HG02885 (cell line): ENCODE measurements at regions not wholly inside any gene's neighbourhood (a gene's known extent, or its start where the extent isn't known, plus 50 kb on each side); places are given as distances from the start of the nearest gene placed in this dataset.
A peak's percentile ranks its signal among the peaks of the same experiment; 100 is the strongest.
"Not testable (repeated sequence)": the region's sequence is repeated elsewhere in the genome, so short reads cannot be mapped to it uniquely, and the experiment has no call there.

Experiments
- ATAC-seq: cut with Tn5 transposase; IDR thresholded peaks from one replicate; pipeline ENCODE4 v1.9.1; 2021; ENCODE audit warnings: mild to moderate bottlenecking; ENCODE audit not compliant: unreplicated experiment, poor library complexity

DNA sequence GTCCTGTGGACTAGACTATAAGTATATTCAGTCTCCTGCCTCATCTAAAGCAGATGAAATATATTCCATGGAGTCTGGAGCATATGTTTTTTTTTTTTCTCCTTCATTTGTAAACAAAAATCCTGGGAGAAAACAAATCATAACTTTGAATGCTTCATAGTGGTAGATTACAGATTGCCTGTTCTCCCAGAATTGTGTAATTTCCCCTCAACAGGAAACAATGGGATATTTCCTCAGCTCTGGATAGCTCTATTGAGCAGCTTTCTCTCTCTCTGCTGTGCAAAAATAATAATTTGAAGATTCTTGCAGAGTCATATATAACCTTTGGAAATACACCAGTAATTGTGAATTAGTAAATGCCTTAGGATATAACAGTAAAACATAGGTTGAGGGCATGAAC lies 1406.6 kb upstream of the ACVR2A start:
- no peak for ATAC-seq

DNA sequence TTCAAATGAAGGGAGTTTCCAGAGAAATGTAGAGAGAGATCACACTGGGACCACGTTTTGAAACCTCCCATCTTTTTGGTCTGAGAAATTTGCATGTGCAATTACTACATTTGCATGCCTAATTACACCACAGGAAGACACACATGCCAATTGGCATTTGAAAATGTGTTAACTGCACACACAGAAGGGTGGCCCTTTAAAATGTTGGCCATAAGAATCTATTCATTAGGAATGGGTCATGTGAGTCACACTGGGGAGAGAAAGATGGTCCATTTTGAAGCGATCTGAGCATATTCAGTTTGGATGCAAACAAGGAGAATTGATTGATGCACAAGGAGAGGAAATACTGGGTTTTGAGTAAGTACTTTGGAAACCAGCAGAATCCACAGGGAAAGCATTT lies 1407.1 kb upstream of the ACVR2A start:
- ATAC-seq, result no peak

DNA sequence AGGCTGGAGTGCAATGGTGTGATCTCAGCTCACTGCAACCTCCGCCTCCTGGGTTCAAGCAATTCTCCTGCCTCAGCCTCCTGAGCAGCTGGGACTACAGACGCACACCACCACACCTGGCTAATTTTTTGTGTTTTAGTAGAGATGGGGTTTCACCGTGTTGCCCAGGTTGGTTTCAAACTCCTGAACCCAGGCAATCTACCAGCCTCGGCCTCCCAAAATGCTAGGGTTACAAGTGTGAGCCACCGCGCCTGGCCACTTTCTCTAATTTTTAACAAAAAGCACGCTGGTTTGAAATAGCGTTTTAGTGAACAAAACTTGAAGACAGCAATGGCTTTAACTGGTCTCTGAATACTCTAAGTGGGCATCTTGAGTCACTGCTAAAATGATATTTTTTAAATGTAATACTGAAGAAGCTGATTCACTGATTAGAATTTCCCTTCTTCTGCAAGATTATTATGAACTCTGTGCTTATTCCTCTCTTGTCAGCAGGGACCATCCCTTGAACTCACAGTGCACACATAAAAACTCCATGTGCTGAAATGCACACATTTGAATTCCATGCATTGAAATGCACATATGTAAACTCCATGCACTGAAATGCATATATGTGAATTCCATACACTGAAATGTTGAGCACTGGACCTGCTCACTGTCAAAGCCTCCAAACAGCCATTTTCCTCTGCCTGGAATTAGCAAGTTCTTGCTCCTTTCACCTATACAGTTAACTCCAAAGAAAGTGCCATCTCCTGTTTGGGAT lies 1411.5 kb upstream of the ACVR2A start:
- no peak for ATAC-seq

DNA sequence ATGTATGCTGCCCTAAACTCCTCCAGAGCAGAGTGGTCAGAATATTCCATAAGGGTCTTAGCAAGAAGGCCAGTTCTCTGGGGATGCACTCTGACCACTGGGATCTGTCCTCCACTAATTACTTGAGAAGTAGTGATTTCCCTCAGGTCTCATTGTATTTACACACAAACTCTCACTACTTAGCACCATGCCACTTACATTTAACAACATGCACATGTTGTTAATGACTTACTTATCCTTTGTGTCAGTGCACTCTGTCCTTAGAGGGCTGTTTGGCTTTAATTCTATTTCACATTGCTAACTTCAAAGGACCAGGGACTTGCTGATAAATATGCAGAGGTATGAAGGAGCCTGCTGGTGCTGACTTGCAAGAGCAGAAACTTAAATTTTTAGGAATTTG lies 1415.5 kb upstream of the ACVR2A start:
- no peak for ATAC-seq

DNA sequence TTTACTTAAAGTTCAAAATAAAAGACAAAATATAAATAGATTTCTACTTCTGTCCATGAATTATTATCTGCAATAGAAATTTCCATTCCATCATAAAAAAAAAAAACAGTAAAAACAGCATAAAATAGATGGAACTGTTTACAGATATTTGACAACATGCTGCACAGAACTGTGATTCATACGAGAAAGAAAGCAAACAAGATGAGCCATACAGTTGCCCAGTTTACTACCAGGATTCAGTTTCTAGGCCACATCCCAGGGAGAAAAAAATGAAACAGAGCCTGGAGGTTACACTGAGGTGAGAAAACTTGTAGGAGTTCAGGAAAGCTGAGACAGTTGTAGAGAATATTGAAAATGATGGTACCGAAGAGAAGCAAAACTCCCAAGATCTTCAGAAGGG lies 1426.9 kb upstream of the ACVR2A start:
- no peak for ATAC-seq

DNA sequence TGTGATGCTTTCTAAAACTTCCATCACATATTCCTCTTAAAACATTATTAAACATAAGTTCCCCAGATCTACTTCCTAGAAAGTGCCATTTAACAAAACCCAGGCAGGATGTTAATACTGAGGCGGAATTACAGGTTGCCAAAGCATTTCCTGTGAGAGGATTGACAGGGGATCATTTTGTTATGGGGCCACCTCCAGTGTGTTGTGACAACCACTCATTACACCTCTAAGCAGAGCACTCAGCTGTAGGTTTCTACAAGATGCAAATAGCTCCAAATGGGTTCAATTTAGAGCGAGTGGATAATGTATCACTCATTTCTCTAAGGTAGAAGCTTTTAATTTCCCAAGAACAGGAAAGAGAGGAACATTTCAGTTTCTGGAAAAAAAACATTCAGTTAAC lies 1429.5 kb upstream of the ACVR2A start:
- no peak for ATAC-seq

DNA sequence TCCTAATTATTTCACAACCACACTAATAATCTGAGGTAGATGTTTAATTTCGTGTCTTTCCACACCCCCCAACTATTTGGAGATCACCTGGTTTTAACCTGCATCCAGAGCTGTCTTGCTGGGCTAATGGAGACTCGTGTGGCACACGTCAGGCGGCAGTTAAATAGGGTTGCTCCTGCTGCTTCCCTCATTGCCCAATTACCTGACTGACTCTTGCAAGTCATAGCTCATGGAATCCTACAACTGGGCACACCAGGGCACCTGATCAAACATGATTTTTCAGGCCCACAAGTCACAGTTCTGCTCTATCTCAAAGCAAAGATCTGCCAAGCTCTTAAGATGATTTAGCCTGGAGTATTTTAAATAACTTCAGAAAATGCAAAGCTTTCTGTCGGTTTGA lies 1430.4 kb upstream of the ACVR2A start:
- no peak for ATAC-seq

DNA sequence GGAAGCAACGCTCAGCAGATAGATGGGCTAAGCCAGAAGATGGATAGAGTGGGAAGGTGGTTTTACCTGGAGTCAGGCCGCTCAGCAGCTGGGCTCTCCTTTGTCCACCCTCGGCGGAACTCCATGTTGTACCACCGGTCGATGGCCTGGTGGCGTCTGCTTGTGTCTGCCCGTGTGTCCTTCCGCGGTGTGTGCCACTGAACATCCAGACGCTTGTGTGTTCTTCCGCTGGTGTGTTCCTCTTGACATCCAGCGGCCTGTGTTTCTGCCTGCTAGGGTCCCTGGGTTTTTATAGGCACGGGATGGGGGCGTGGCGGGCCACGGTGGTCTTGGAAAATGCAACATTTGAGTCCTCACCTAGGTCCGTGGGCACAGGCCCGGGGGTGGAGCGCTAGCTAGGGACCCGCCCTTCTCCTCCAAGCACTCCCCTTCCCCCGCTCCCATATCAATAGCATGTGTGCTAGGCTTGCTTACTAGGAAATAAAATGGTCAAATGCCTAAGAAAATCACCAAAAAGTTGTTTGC lies 1431.7 kb upstream of the ACVR2A start:
- ATAC-seq, result peak; percentile 2

DNA sequence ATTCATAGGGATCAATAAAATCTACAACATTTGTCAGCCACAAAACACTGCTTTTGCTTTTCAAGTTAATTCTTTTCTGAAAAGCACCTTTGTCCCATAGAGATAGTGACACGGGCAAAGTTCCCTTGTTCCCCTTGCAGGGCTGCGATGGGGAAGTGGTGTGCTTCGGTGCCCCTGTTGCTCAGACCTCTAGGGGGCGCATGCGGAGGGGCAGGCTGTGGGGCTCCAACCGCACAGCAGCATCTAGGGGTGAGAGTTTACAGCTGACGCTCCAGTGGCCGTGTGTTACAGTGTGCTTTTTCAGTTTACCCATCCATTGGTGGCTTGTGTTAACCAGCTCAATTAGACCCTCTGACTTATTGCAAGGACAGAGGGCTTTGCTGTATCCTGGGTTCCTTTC lies 1432.2 kb upstream of the ACVR2A start:
- ATAC-seq, result peak; percentile 49

DNA sequence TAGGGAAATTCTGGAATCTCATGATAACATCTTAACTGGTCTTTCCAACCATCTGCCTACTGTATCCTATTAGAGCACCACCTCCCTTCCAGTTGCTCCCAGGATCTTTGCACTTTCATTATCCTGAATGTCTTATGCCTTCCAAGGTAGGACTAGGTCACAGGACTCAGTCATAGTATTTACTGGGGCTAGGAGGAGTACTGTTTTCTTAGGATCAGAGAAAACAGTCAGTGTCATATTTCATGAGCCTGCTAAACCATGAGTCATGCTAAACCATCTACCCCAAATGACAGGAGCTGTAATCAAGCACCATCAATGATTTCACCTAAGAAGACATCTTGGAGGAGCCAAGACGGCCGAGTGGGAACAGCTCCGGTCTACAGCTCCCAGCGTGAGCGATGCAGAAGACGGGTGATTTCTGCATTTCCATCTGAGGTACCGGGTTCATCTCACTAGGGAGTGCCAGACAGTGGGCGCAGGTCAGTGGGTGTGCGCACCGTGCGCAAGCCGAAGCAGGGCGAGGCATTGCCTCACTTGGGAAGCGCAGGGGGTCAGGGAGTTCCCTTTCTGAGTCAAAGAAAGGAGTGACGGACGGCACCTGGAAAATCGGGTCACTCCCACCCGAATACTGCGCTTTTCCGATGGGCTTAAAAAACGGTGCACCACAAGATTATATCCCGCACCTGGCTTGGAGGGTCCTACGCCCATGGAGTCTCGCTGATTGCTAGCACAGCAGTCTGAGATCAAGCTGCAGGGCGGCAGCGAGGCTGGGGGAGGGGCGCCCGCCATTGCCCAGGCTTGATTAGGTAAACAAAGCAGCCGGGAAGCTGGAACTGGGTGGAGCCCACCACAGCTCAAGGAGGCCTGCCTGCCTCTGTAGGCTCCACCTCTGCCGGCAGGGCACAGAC lies 1439.2 kb upstream of the ACVR2A start:
- ATAC-seq, result not testable (repeated sequence)

DNA sequence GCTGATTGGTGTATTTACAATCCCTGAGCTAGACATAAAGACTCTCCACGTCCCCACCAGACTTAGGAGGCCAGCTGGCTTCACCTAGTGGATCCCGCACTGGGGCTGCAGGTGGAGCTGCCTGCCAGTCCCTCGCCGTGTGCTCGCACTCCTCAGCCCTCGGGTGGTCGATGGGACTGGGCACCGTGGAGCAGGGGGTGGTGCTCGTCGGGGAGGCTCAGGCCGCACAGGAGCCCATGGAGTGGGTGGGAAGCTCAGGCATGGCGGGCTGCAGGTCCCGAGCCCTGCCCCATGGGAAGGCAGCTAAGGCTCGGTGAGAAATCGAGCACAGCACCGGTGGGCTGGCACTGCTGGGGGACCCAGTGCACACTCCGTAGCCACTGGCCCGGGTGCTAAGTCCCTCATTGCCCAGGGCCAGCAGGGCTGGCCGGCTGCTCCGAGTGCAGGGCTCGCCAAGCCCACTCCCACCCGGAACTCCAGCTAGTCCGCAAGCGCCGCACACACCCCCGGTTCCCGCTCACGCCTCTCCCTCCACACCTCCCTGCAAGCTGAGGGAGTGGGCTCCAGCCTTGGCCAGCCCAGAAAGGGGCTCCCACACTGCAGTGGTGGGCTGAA lies 1441.2 kb upstream of the ACVR2A start:
- not testable (repeated sequence) for ATAC-seq

DNA sequence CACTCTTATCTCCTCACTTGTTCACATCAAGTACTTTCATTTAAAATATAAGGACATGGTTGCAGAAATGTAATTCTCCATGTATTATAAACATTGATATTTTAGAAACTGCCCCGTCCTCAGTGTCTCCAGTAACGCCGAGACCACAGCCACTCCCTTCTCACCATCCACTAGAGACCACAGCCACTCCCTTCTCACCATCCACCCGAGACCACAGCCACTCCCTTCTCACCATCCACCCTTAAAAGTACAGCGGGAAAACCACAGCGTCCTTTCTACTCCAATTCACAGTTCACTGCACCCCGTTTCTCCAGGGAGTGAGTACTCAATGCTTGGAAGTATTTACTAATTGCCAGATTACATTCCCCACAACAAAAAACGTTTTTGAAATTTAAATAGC lies 1452.2 kb upstream of the ACVR2A start:
- no peak for ATAC-seq

DNA sequence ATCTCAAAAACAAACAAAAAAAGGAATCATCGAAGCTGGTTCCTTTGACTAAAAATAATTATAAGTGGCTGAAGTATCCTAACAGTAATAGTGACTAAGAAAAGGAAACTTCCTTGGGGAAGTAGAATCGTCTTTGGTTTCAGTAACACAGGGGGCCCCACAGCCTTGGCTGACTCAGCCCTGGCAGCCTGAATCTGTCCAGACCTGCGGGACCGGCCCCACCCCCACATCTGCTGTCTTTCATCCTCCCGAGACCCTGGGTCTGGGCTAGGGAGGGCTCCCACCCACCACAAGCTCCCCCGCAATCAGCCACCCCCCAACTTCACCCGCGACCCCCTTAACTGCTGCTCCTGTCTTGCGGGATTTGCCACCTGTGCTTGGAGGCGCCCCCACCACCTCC lies 1452.6 kb upstream of the ACVR2A start:
- no peak for ATAC-seq

DNA sequence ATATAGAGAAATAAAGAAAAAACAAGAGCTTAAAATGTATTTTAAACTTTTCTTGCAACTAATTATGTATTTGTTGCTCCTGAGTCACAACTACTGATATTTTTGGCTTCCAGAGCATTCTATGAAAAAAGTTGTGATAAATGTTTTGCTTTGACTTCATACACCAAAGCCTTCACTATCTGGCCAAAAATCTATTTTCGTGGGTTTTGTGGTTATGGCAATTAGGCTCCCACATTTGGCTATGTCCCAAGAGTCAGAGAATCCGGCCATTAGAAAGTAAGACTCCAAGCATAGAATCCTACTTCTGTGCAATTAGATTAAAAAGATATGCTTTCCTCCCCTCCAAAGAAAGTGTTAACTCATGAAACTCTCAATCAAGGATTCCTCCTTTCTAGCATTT lies 1456.1 kb upstream of the ACVR2A start:
- no peak for ATAC-seq

DNA sequence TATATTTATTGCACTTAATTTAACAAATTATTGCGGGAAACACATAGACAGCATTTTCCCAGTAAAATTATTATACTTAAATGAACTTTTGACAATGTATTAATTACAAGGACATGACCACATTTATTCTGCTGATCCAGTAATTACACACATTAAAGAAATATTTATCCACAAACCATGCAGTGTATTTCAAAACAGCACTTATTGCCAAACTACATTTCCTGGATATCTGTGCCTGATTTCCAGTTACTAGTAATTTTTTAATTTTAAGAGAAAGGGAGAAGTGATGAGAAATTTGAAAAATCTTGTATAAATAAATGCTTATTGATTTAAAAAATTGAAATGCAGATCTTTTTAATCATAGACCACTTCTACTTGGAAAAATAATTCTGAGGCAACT lies 1458.7 kb upstream of the ACVR2A start:
- ATAC-seq, result no peak

DNA sequence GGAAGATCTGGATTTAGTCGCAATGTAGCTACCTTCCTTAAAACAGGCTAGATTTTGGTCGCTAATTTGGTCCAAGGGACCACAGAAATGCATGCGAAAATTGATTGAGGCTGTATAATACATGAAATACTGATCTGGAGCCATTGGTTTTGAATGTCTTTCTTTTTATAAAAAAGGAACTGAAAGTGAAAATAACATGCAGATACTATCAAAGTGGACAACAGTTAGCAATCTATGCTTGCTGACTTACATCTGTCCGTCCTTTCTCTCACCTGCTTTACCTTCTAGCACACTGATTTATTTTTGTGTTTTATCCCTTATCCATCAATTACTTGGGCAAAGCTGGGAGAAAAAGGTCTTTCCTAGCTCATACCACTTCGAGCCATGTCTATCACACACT lies 1459.8 kb upstream of the ACVR2A start:
- ATAC-seq, result peak; percentile 57

DNA sequence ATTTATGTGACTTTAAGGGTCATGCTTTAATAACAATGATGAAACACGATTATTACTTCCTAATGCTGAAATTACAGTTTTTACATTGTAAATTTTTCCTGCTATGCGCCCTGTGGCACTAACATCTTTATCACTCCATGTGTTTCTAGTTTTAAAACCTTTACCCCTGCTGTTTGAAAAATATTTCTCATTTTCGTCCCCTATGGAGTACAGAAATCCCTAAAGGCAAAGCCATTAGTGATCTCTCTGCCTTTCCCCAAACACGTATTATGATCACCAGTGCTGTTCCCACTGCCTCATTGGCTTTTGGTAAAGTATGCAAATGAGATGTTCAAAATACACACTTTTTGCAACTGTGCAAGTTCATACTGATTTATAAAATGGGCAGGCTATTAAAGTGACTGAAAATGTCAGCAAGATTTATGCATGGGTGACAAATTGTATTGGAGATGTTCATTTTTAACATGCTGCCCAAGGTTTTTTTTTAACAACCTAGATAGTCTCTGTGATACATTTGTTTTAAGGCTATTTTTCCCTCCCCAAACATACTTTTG lies 1468.2 kb upstream of the ACVR2A start:
- no peak for ATAC-seq

DNA sequence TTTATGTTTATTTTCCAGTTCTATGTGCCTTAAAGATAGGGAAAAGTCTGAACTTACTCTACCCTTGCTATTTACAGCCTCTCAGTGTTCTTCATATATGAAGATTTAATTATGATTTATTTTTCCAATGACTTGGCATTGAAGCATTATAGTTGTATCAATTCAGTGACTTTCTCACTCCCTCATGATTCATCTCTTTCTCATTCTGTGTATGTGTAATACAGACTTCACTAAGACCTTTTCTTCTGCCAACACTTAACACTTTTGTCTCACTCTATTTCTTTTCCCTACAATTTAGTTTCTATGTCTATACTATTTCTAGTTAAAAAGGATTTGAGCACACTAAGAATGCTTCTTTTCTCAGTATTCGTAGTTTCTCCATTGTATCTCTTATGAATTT lies 1470.3 kb upstream of the ACVR2A start:
- ATAC-seq, result no peak

DNA sequence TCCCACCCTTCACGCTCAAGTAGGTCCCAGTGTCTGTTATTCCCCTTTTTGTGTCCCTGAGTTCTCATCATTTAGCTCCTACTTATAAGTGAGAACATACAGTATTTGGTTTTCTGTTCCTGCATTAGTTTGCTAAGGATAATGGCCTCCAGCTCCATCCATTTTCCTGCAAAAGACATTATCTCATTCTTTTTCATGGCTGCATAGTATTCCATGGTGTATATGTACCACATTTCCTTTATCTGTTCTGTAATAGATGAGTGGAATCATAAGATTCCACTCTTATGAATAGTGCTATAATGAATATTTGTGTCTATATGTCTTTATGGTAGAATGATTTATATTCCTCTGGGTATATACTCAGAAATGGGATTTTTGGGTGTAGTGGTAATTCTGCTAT lies 1473.5 kb upstream of the ACVR2A start:
- ATAC-seq, result not testable (repeated sequence)

DNA sequence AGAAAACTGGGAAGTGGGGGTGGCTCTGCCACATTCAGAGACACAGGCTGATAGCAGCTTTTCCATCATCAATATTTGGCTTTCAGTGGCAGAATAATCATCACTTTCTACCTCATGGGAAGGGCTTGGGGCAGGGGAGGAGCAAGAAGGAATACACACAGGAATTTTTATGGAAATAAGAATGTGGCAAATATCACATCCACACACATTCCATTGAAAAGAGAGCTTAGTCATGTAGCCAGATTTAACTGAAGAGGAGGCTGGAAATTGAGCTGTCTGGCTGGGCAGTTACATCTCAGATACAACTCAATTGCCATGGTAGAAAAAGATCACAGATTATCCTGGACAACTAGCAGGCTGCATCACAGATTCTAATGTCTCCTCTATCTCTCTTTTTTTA lies 1474.0 kb upstream of the ACVR2A start:
- no peak for ATAC-seq

DNA sequence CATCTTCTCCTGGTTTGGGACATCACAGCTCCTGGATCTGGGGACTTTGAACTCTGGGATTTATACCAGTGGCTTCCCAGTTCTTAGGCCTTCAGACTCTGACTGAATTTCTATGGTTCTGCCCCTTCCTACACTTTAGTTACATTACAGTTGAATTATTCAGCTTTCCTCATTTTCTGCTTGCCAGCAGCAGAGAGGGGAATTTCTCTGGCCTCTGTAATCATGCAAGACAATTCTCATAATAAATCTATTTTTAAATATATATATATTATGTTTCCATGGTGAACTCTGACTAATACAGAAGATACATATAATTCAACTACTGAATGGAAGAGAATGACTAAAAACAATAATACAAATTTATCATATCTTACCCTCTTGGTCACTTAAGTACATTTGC lies 1478.6 kb upstream of the ACVR2A start:
- ATAC-seq, result no peak
